ENCODE measurements at regions not wholly inside any gene's neighbourhood (a gene's known extent, or its start where the extent isn't known, plus 50 kb on each side); places are given as distances from the start of the nearest gene placed in this dataset.

GRCh38 chr3:132892956-132893355 is 145.2 kb upstream of the TMEM108 start:
- TF ChIP-seq, protein P1, sequence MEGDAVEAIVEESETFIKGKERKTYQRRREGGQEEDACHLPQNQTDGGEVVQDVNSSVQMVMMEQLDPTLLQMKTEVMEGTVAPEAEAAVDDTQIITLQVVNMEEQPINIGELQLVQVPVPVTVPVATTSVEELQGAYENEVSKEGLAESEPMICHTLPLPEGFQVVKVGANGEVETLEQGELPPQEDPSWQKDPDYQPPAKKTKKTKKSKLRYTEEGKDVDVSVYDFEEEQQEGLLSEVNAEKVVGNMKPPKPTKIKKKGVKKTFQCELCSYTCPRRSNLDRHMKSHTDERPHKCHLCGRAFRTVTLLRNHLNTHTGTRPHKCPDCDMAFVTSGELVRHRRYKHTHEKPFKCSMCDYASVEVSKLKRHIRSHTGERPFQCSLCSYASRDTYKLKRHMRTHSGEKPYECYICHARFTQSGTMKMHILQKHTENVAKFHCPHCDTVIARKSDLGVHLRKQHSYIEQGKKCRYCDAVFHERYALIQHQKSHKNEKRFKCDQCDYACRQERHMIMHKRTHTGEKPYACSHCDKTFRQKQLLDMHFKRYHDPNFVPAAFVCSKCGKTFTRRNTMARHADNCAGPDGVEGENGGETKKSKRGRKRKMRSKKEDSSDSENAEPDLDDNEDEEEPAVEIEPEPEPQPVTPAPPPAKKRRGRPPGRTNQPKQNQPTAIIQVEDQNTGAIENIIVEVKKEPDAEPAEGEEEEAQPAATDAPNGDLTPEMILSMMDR (IDR thresholded peaks at IDR 0.05; ENCODE audit: low read depth, low read length) = no peak
- TF ChIP-seq MAX (IDR thresholded peaks at IDR 0.05; ENCODE audit: low read depth, low read length) (no peak), POLR2A (IDR thresholded peaks at IDR 0.05; ENCODE audit: extremely low read depth, insufficient read length) (no peak)
